Trophoblast cell (in vitro differentiated cells and primary cell): ENCODE measurements at regions not wholly inside any gene's neighbourhood (a gene's known extent, or its start where the extent isn't known, plus 50 kb on each side); places are given as distances from the start of the nearest gene placed in this dataset.

Experiments used
- DNase-seq, 2 donors: peaks; one replicate each; pipeline ENCODE4 v3.0.0-alpha.2; 2016
- H2AFZ ChIP-seq: 2 replicates; pipeline ENCODE4 v1.6.1; 2013; ENCODE audit warnings: low read length, moderate library complexity, mild to moderate bottlenecking; ENCODE audit not compliant: insufficient read depth, poor library complexity
- H2AK5ac ChIP-seq: 2 replicates; pipeline ENCODE4 v1.6.1; 2013; ENCODE audit warnings: mild to moderate bottlenecking, low read length
- H2BK120ac ChIP-seq: 2 replicates; pipeline ENCODE4 v1.6.1; 2013; ENCODE audit warnings: low read length, mild to moderate bottlenecking, moderate library complexity; ENCODE audit not compliant: insufficient read depth, poor library complexity
- H2BK12ac ChIP-seq: 2 replicates; pipeline ENCODE4 v1.6.1; 2013; ENCODE audit warnings: mild to moderate bottlenecking, low read length, moderate library complexity
- H2BK5ac ChIP-seq: 2 replicates; pipeline ENCODE4 v1.6.1; 2013; ENCODE audit warnings: low read length, low read depth, moderate library complexity, mild to moderate bottlenecking; ENCODE audit not compliant: poor library complexity
- H3K14ac ChIP-seq: 2 replicates; pipeline ENCODE4 v1.6.1; 2013; ENCODE audit warnings: mild to moderate bottlenecking, low read length
- H3K18ac ChIP-seq: 2 replicates; pipeline ENCODE4 v1.6.1; 2013; ENCODE audit warnings: mild to moderate bottlenecking, low read length
- H3K23ac ChIP-seq: 2 replicates; pipeline ENCODE4 v1.6.1; 2013; ENCODE audit warnings: low read length
- H3K27ac ChIP-seq: 2 replicates; pipeline ENCODE4 v1.5.1; 2013; ENCODE audit warnings: low read depth, mild to moderate bottlenecking, inconsistent platforms, low read length, moderate library complexity
- H3K27me3 ChIP-seq: 2 replicates; pipeline ENCODE4 v1.6.1; 2013; ENCODE audit warnings: inconsistent platforms, mild to moderate bottlenecking, low read length, moderate library complexity; ENCODE audit not compliant: insufficient read depth
- H3K36me3 ChIP-seq, 2 experiments: 1 replicate in 1 of 2; 2 replicates in 1 of 2; pipeline ENCODE4 v1.6.1; 2013; ENCODE audit warnings: low read length in 2 of 2, mild to moderate bottlenecking in 2 of 2, moderate library complexity in 1 of 2; ENCODE audit not compliant: insufficient read depth in 2 of 2, control insufficient read depth in 1 of 2
- H3K4ac ChIP-seq: 2 replicates; pipeline ENCODE4 v1.6.1; 2013; ENCODE audit warnings: low read depth, mild to moderate bottlenecking, low read length, moderate library complexity
- H3K4me1 ChIP-seq, 2 experiments: 1 replicate in 1 of 2; 2 replicates in 1 of 2; pipeline ENCODE4 v1.6.1; 2013; ENCODE audit warnings: low read length in 2 of 2, mild to moderate bottlenecking in 2 of 2, moderate library complexity in 1 of 2; ENCODE audit not compliant: insufficient read depth in 2 of 2, control insufficient read depth in 1 of 2
- H3K4me2 ChIP-seq: 2 replicates; pipeline ENCODE4 v1.6.1; 2013; ENCODE audit warnings: inconsistent platforms, mild to moderate bottlenecking, low read length, moderate library complexity
- H3K4me3 ChIP-seq: 2 replicates; pipeline ENCODE4 v1.5.1; 2013; ENCODE audit warnings: mild to moderate bottlenecking, low read depth, low read length, inconsistent platforms
- H3K79me1 ChIP-seq: one replicate; pipeline ENCODE4 v1.6.1; 2013; ENCODE audit warnings: low read length
- H3K79me2 ChIP-seq: 2 replicates; pipeline ENCODE4 v1.6.1; 2013; ENCODE audit warnings: low read length, mild to moderate bottlenecking; ENCODE audit not compliant: control insufficient read depth, insufficient read depth, poor library complexity
- H3K9ac ChIP-seq: 2 replicates; pipeline ENCODE4 v1.6.1; 2013; ENCODE audit warnings: mild to moderate bottlenecking, low read length
- H3K9me3 ChIP-seq: 2 replicates; pipeline ENCODE4 v1.6.1; 2013; ENCODE audit warnings: low read depth, mild to moderate bottlenecking, control low read depth, inconsistent platforms, low read length; ENCODE audit not compliant: insufficient read depth
- H4K12ac ChIP-seq: 2 replicates; pipeline ENCODE4 v1.6.1; 2013; ENCODE audit warnings: low read depth, mild to moderate bottlenecking, low read length, moderate library complexity
- H4K8ac ChIP-seq: 2 replicates; pipeline ENCODE4 v1.6.1; 2013; ENCODE audit warnings: low read depth, mild to moderate bottlenecking, low read length, moderate library complexity
- H4K91ac ChIP-seq: one replicate; pipeline ENCODE4 v1.6.1; 2013; ENCODE audit warnings: low read depth, mild to moderate bottlenecking, low read length, moderate library complexity
- WGBS: extraction: QIAGEN DNeasy Blood & Tissue Kit; methylation state at CpG from one replicate; pipeline ENCODE4 v1.1.7; 2013; ENCODE audit warnings: missing lambda C conversion rate; ENCODE audit not compliant: insufficient read length, insufficient coverage; ENCODE audit errors: extremely low coverage; 5-methylcytosine and 5-hydroxymethylcytosine counted together

GRCh38 chr2:21454839-21455238, 331.1 kb downstream of the TDRD15 start:
- Histone ChIP-seq H4K91ac (no peak overlapping the region), H3K23ac (no peak overlapping the region), H4K8ac (no peak overlapping the region), H3K79me1 (no peaks in the 10 kb centered on the region), H2BK5ac (no peak overlapping the region), H3K9ac (no peak overlapping the region), H3K4me2 (no peak overlapping the region), H4K12ac (no peak overlapping the region), H3K79me2 (no peaks in the 10 kb centered on the region), H3K4ac (no peak overlapping the region), H3K36me3 (no peaks in the 10 kb centered on the region), H3K27ac (no peak overlapping the region), H3K18ac (no peak overlapping the region), H3K27me3 (no peaks in the 10 kb centered on the region), H2AK5ac (no peak overlapping the region), H3K4me1 (no peaks in the 10 kb centered on the region), H3K4me3 (no peak overlapping the region), H3K14ac (no peak overlapping the region), H3K9me3 (no peaks in the 10 kb centered on the region), H2BK12ac (no peak overlapping the region), H2BK120ac (no peak overlapping the region), H2AFZ (no peak overlapping the region)
- no CpG with 5 or more reads among the region's 2 CpGs for WGBS
- no peak for DNase-seq

- no peak overlapping the region for H4K8ac ChIP-seq
- no peak overlapping the region for H3K14ac ChIP-seq
- no peak overlapping the region for H3K4me2 ChIP-seq
- H3K27ac ChIP-seq: no peak overlapping the region
- H3K79me1 ChIP-seq: no peaks in the 10 kb centered on the region
- H3K4ac ChIP-seq: no peak overlapping the region
- H3K18ac ChIP-seq: no peak overlapping the region
- no peaks in the 10 kb centered on the region for H3K9me3 ChIP-seq
- no peak overlapping the region for H2AK5ac ChIP-seq
- H2BK120ac ChIP-seq: no peak overlapping the region
- H3K79me2 ChIP-seq: no peaks in the 10 kb centered on the region
- no peak overlapping the region for H3K4me3 ChIP-seq
- DNase-seq: no peak
- no peak overlapping the region for H3K9ac ChIP-seq
- H4K91ac ChIP-seq: no peak overlapping the region
- no peaks in the 10 kb centered on the region for H3K36me3 ChIP-seq
- no peak overlapping the region for H2AFZ ChIP-seq
- H4K12ac ChIP-seq: no peak overlapping the region
- no CpG with 5 or more reads among the region's 3 CpGs for WGBS
- no peak overlapping the region for H2BK12ac ChIP-seq
- no peaks in the 10 kb centered on the region for H3K4me1 ChIP-seq
- no peaks in the 10 kb centered on the region for H3K27me3 ChIP-seq
- H2BK5ac ChIP-seq: no peak overlapping the region
- H3K23ac ChIP-seq: no peak overlapping the region
Measured at GRCh38 chr2:21461754-21462240, 338.0 kb downstream of the TDRD15 start.

GRCh38 chr2:21466341-21466927, 342.7 kb downstream of the TDRD15 start:
- Histone ChIP-seq H3K79me2 (no peaks in the 10 kb centered on the region), H3K18ac (no peak overlapping the region), H2BK5ac (no peak overlapping the region), H4K8ac (no peak overlapping the region), H3K4me2 (no peak overlapping the region), H2AFZ (no peak overlapping the region), H3K27ac (no peak overlapping the region), H2BK120ac (no peak overlapping the region), H3K14ac (no peak overlapping the region), H3K9me3 (peaks cover 2% of the 10 kb centered on the region), H4K12ac (no peak overlapping the region), H3K23ac (no peak overlapping the region), H3K9ac (no peak overlapping the region), H3K4me1 (peaks cover 0 to 4% of the 10 kb centered on the region in 2 experiments), H2BK12ac (no peak overlapping the region), H3K4ac (no peak overlapping the region), H2AK5ac (no peak overlapping the region), H3K79me1 (peaks cover 2% of the 10 kb centered on the region), H3K4me3 (no peak overlapping the region), H3K27me3 (no peaks in the 10 kb centered on the region), H3K36me3 (no peaks in the 10 kb centered on the region), H4K91ac (no peak overlapping the region)
- no CpG with 5 or more reads among the region's 1 CpG for WGBS
- no peak for DNase-seq

- no peak overlapping the region for H3K18ac ChIP-seq
- H3K36me3 ChIP-seq: no peaks in the 10 kb centered on the region
- H3K79me1 ChIP-seq: peaks cover 2% of the 10 kb centered on the region
- no peak overlapping the region for H2AFZ ChIP-seq
- no peak overlapping the region for H3K14ac ChIP-seq
- no peak overlapping the region for H2BK120ac ChIP-seq
- no peak overlapping the region for H3K4me3 ChIP-seq
- H3K27ac ChIP-seq: no peak overlapping the region
- DNase-seq: no peak
- WGBS: no CpG with 5 or more reads among the region's 1 CpG
- no peak overlapping the region for H3K4ac ChIP-seq
- no peak overlapping the region for H3K9ac ChIP-seq
- no peak overlapping the region for H4K91ac ChIP-seq
- peaks cover 2% of the 10 kb centered on the region for H3K9me3 ChIP-seq
- no peak overlapping the region for H3K23ac ChIP-seq
- peaks cover 0 to 4% of the 10 kb centered on the region in 2 experiments for H3K4me1 ChIP-seq
- no peak overlapping the region for H2BK12ac ChIP-seq
- no peak overlapping the region for H4K12ac ChIP-seq
- no peaks in the 10 kb centered on the region for H3K27me3 ChIP-seq
- no peak overlapping the region for H4K8ac ChIP-seq
- no peak overlapping the region for H3K4me2 ChIP-seq
- no peaks in the 10 kb centered on the region for H3K79me2 ChIP-seq
- H2AK5ac ChIP-seq: no peak overlapping the region
- no peak overlapping the region for H2BK5ac ChIP-seq
Measured at GRCh38 chr2:21467280-21467818, 343.6 kb downstream of the TDRD15 start.
